HFF-Myc (cell line): ENCODE measurements at regions not wholly inside any gene's neighbourhood (a gene's known extent, or its start where the extent isn't known, plus 50 kb on each side); places are given as distances from the start of the nearest gene placed in this dataset.

Experiments used
- DNase-seq: peaks from one replicate; pipeline ENCODE4 v3.0.0-alpha.2; 2011; ENCODE audit warnings: low read depth; ENCODE audit errors: extremely low read depth
- H3K4me3 ChIP-seq: replicated peaks from 2 replicates; pipeline ENCODE4 v1.5.1; 2011; ENCODE audit warnings: low read depth, mild to moderate bottlenecking, control low read depth, low read length
- TF ChIP-seq, protein P1 (sequence below): IDR thresholded peaks from 2 replicates; pipeline ENCODE4 v1.5.1; 2012; ENCODE audit warnings: mild to moderate bottlenecking, low read depth, low read length, control low read depth; ENCODE audit errors: missing control alignments

DNA sequence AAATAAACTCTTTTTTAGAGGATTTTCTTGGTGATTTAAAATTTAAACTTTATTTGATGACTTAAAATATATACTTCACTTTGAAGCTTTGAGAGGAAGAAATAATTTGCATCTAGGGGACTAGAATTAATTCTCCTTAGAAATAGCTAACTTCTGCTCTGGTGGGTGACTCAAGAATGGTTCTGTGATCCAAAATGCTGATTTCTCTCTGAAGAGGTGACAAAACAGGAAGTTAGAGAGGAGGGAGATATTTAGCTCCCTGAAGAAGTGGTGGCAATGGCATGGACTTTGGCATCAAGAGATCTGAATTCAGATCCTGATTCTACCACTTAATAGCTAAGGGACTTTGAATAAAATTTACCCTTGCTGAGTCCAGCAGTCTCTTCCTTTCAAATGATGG is 125.8 kb upstream of the ATP1B1 start:
- no peak overlapping the region for H3K4me3 ChIP-seq
- DNase-seq, result no peak
- TF ChIP-seq, protein P1, sequence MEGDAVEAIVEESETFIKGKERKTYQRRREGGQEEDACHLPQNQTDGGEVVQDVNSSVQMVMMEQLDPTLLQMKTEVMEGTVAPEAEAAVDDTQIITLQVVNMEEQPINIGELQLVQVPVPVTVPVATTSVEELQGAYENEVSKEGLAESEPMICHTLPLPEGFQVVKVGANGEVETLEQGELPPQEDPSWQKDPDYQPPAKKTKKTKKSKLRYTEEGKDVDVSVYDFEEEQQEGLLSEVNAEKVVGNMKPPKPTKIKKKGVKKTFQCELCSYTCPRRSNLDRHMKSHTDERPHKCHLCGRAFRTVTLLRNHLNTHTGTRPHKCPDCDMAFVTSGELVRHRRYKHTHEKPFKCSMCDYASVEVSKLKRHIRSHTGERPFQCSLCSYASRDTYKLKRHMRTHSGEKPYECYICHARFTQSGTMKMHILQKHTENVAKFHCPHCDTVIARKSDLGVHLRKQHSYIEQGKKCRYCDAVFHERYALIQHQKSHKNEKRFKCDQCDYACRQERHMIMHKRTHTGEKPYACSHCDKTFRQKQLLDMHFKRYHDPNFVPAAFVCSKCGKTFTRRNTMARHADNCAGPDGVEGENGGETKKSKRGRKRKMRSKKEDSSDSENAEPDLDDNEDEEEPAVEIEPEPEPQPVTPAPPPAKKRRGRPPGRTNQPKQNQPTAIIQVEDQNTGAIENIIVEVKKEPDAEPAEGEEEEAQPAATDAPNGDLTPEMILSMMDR, result no peak

- no peak for DNase-seq
- TF ChIP-seq, protein P1, result no peak
- H3K4me3 ChIP-seq, result no peak overlapping the region
Measured at GRCh38 chr1:168982778-168983177, 123.7 kb upstream of the ATP1B1 start.

GRCh38 chr1:168987330-168987729 is 119.2 kb upstream of the ATP1B1 start:
- DNase-seq, result no peak
- TF ChIP-seq, protein P1, result no peak
- H3K4me3 ChIP-seq, result no peak overlapping the region

DNA sequence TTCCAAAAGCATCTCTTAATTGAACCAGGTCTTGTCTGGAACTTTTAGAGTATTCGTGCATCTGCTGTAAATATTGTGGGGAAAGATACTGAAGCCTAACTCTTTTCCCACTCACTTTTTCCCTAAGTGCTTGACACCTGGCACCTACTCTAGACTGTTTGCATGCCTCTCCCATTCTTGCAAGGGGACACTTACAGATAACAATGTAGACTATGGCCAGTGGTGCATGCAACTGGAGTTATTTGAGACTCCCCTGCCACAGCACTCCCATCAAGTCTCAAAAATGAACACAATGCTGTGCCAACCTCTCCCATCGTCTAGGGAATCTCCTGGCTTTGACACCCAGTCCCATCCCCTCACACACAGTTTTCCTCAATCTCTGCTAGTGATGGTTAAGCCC is 118.6 kb upstream of the ATP1B1 start:
- TF ChIP-seq, protein P1, result no peak

GRCh38 chr1:168989985-168990384 is 116.5 kb upstream of the ATP1B1 start:
- no peak for DNase-seq
- H3K4me3 ChIP-seq, result no peak overlapping the region
- TF ChIP-seq, protein P1, result no peak

More for the DNA sequence above, 118.6 kb upstream of the ATP1B1 start:
- DNase-seq, result no peak
- H3K4me3 ChIP-seq, result no peak overlapping the region

GRCh38 chr1:168991667-168992475 is 114.6 kb upstream of the ATP1B1 start:
- no peak for DNase-seq
- TF ChIP-seq, protein P1, result no peak

More at GRCh38 chr1:168991667-168992475, 114.6 kb upstream of the ATP1B1 start:
- H3K4me3 ChIP-seq, result no peak overlapping the region
